T-helper 2 cell treated with Interferon-gamma antibody and Interleukin-4, amounts not matched to agents 5 μg/mL and 100 μg/mL, for 36 hours (primary cell): ENCODE measurements at regions not wholly inside any gene's neighbourhood (a gene's known extent, or its start where the extent isn't known, plus 50 kb on each side); places are given as distances from the start of the nearest gene placed in this dataset.

Source experiments
- DNase-seq: peaks from one replicate; pipeline ENCODE4 v3.0.0; 2021; ENCODE audit warnings: low spot score
- H3K27ac Mint-ChIP-seq: one replicate; pipeline ENCODE4 v1.8.0; 2021; ENCODE audit warnings: mild to moderate bottlenecking, mixed read lengths
- H3K27me3 Mint-ChIP-seq: one replicate; pipeline ENCODE4 v1.8.0; 2021; ENCODE audit warnings: low read depth, mixed read lengths
- H3K36me3 Mint-ChIP-seq: one replicate; pipeline ENCODE4 v1.8.0; 2021; ENCODE audit warnings: low read depth, mixed read lengths
- H3K4me1 Mint-ChIP-seq: one replicate; pipeline ENCODE4 v1.8.0; 2021; ENCODE audit warnings: low read depth, mixed read lengths
- H3K4me3 Mint-ChIP-seq: one replicate; pipeline ENCODE4 v1.8.0; 2022; ENCODE audit warnings: mild to moderate bottlenecking, moderate library complexity, mixed read lengths
- H3K9me3 Mint-ChIP-seq: one replicate; pipeline ENCODE4 v1.8.0; 2021; ENCODE audit warnings: mixed read lengths

- H3K9me3 Mint-ChIP-seq: peaks cover 8% of the 10 kb centered on the region
- H3K4me3 Mint-ChIP-seq: no peak overlapping the region
- no peaks in the 10 kb centered on the region for H3K4me1 Mint-ChIP-seq
- peaks cover 5% of the 10 kb centered on the region for H3K27me3 Mint-ChIP-seq
- H3K36me3 Mint-ChIP-seq: no peaks in the 10 kb centered on the region
- no peak for DNase-seq
- no peak overlapping the region for H3K27ac Mint-ChIP-seq
These were observed 128.7 kb downstream of the VAPA start for GRCh38 chr18:10042492-10042891.

GRCh38 chr18:10044054-10044453, 130.2 kb downstream of the VAPA start:
- Mint-ChIP-seq H3K4me1 (no peaks in the 10 kb centered on the region), H3K27ac (no peak overlapping the region), H3K4me3 (no peak overlapping the region), H3K27me3 (peaks cover 5% of the 10 kb centered on the region), H3K36me3 (no peaks in the 10 kb centered on the region), H3K9me3 (peaks cover 8% of the 10 kb centered on the region)
- DNase-seq: no peak

DNA sequence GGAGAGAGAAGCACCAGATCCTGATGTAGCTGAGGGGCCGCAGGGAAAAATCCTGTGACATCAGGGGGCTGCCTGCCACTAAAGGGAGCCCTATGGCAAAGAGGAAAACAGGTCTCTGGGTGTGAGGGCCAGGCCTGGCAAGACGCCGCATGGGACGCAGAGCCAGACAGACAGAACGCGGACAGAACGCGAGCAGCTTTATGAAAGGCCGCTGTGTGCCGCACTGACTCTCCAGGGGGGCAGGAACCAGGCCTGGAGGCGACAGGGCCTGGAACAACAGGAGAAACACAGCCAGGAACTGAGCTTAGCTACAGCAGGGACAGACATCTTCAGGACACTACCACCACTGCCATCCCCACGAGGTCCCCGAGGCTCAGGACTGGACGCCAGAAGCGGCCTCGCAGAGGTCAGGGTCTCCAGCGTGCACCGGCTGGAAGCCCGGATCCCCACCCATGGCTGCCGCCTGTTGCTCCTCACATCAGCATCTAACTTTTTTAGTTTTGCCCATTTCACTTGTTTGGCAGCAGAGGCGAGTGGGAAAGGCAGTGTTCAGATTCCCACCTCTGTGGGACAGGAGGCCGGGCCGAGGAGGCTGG, 131.6 kb downstream of the VAPA start:
- Mint-ChIP-seq H3K9me3 (peaks cover 8% of the 10 kb centered on the region), H3K36me3 (no peaks in the 10 kb centered on the region), H3K27ac (no peak overlapping the region), H3K4me1 (no peaks in the 10 kb centered on the region), H3K27me3 (peaks cover 5% of the 10 kb centered on the region), H3K4me3 (no peak overlapping the region)
- no peak for DNase-seq

DNA sequence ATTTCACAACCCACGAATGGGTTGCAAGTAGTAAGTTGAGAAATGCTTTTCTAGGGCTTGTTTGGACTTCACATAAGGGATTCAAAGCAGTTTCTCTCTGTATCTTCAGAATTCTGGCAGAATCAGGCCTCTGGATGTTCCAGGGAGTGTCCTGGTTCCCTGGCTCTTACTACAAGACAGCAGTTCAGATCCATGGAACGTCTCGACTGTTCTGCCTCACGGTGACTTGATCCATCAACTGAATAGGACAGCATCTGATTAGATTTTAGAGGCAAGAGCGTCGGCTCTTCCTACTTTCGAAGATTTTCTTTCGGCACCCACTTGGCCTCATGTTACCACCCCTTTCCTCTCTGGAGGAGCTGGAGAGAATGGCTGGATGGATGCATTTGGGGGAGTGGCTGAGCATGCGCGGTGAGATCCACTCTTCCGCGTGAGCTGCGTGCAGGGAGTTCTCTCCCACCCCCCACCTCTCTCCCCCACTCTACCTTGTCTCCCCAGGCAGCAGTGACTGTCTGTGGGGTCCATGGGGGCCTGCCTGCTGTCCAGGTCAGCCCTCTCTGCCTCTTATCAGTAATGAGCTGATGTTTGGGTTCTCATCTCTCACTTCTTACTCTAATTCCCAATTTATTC, 132.5 kb downstream of the VAPA start:
- H3K9me3 Mint-ChIP-seq: peaks cover 8% of the 10 kb centered on the region
- DNase-seq: no peak
- H3K27me3 Mint-ChIP-seq: peaks cover 2% of the 10 kb centered on the region
- H3K4me1 Mint-ChIP-seq: no peaks in the 10 kb centered on the region
- no peaks in the 10 kb centered on the region for H3K36me3 Mint-ChIP-seq
- H3K27ac Mint-ChIP-seq: no peak overlapping the region
- H3K4me3 Mint-ChIP-seq: no peak overlapping the region

DNA sequence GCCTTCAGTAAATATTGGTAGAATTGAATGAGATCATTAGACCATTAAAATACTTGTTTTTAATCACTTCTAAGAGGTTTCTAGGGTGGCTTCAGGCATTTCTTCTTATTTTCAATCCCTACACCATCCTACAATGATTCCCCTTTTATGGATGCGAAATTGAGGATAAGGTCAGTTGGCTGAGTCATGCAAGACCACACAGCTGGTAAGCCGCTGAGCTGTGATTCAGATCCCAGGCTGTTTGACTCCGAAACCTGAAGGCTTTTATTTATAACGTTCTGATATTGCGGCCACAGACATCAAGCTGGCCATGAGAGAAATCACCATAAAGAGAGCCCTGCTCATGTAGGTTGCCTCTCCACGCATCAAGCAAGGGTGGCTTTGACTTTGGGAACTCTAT, 133.4 kb downstream of the VAPA start:
- Mint-ChIP-seq H3K27ac (no peak overlapping the region), H3K27me3 (no peaks in the 10 kb centered on the region), H3K9me3 (peaks cover 5% of the 10 kb centered on the region), H3K4me1 (no peaks in the 10 kb centered on the region), H3K4me3 (no peak overlapping the region), H3K36me3 (no peaks in the 10 kb centered on the region)
- DNase-seq: no peak

- DNase-seq: no peak
- H3K4me3 Mint-ChIP-seq: no peak overlapping the region
- no peaks in the 10 kb centered on the region for H3K4me1 Mint-ChIP-seq
- no peaks in the 10 kb centered on the region for H3K36me3 Mint-ChIP-seq
- H3K27ac Mint-ChIP-seq: no peak overlapping the region
- no peaks in the 10 kb centered on the region for H3K27me3 Mint-ChIP-seq
- no peaks in the 10 kb centered on the region for H3K9me3 Mint-ChIP-seq
These were observed 135.9 kb downstream of the VAPA start for GRCh38 chr18:10049747-10050146.

DNA sequence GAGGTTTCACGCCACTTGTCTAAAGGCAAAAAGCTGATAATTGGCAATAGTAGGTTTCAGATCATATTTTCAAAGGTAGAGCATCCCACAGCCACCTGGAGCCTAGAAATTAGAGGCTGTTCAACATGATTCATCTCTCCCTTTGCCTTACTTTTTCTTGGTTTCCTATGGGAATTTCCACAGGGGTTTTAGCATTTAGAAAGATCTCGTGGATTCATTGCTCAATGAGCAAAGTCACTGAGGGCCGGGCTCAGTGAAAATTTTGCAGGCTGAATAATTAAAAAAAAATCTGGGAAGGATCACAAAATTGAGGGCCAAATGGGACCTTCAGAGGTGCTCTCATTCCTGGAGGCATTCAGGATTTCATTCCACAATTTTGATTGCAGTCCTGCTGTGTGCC, 137.1 kb downstream of the VAPA start:
- no peak overlapping the region for H3K27ac Mint-ChIP-seq
- no peak for DNase-seq
- no peaks in the 10 kb centered on the region for H3K27me3 Mint-ChIP-seq
- H3K4me3 Mint-ChIP-seq: no peak overlapping the region
- H3K4me1 Mint-ChIP-seq: no peaks in the 10 kb centered on the region
- no peaks in the 10 kb centered on the region for H3K36me3 Mint-ChIP-seq
- no peaks in the 10 kb centered on the region for H3K9me3 Mint-ChIP-seq

DNA sequence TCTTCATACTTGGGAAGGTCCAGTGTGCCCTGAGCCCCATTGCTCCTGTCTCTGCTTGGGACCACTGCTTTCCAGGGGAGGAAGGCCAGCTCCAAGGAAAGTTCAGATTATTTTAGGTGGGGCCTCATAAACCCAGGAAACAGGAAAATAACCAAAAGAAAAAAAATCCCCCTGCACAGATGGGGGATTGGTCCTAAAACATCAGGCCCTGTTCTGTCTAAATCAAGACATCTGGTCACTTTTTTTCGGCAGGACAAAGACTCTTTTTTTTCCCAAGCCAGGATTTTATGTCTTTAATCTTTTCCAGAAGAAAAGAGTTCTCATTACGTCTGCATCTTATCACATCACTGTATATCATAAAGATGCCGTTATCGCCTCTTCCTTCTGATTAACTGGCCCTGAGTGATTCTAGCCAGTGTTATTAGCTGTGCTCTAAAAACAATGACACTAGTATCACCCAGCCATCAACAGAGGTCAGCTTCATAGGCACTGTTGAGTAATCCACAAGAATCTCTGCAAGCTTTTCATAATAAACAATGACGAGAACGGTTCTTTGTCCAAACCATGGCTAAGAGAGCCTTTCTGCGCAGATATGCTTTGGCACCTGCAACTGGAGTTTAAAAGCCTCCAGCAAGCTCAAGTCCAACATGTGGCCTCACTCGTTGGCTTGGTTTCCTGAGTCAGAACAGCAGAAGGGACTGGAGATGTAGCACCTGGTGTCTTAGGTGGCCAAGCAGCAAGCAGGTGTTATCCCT, 138.2 kb downstream of the VAPA start:
- Mint-ChIP-seq H3K9me3 (no peaks in the 10 kb centered on the region), H3K27ac (no peak overlapping the region), H3K27me3 (no peaks in the 10 kb centered on the region), H3K4me1 (no peaks in the 10 kb centered on the region), H3K4me3 (no peak overlapping the region), H3K36me3 (no peaks in the 10 kb centered on the region)
- no peak for DNase-seq

- no peak for DNase-seq
- no peaks in the 10 kb centered on the region for H3K36me3 Mint-ChIP-seq
- H3K9me3 Mint-ChIP-seq: no peaks in the 10 kb centered on the region
- H3K27me3 Mint-ChIP-seq: no peaks in the 10 kb centered on the region
- no peak overlapping the region for H3K27ac Mint-ChIP-seq
- H3K4me1 Mint-ChIP-seq: no peaks in the 10 kb centered on the region
- H3K4me3 Mint-ChIP-seq: no peak overlapping the region
These were observed 139.1 kb downstream of the VAPA start for GRCh38 chr18:10052871-10053270.

- H3K27ac Mint-ChIP-seq: no peak overlapping the region
- H3K4me3 Mint-ChIP-seq: no peak overlapping the region
- H3K9me3 Mint-ChIP-seq: no peaks in the 10 kb centered on the region
- H3K4me1 Mint-ChIP-seq: no peaks in the 10 kb centered on the region
- H3K36me3 Mint-ChIP-seq: no peaks in the 10 kb centered on the region
- no peak for DNase-seq
- no peaks in the 10 kb centered on the region for H3K27me3 Mint-ChIP-seq
These were observed 140.0 kb downstream of the VAPA start for GRCh38 chr18:10053861-10054260.

- no peaks in the 10 kb centered on the region for H3K9me3 Mint-ChIP-seq
- no peak overlapping the region for H3K4me3 Mint-ChIP-seq
- no peak overlapping the region for H3K27ac Mint-ChIP-seq
- no peak for DNase-seq
- no peaks in the 10 kb centered on the region for H3K27me3 Mint-ChIP-seq
- H3K36me3 Mint-ChIP-seq: no peaks in the 10 kb centered on the region
- H3K4me1 Mint-ChIP-seq: no peaks in the 10 kb centered on the region
These were observed 140.6 kb downstream of the VAPA start for GRCh38 chr18:10054366-10054765.

GRCh38 chr18:10055125-10055750, 141.4 kb downstream of the VAPA start:
- DNase-seq: no peak
- Mint-ChIP-seq H3K27ac (no peak overlapping the region), H3K9me3 (no peaks in the 10 kb centered on the region), H3K4me3 (no peak overlapping the region), H3K4me1 (no peaks in the 10 kb centered on the region), H3K36me3 (no peaks in the 10 kb centered on the region), H3K27me3 (peaks cover 3% of the 10 kb centered on the region)

GRCh38 chr18:10056506-10056905, 142.7 kb downstream of the VAPA start:
- Mint-ChIP-seq H3K4me1 (no peaks in the 10 kb centered on the region), H3K9me3 (no peaks in the 10 kb centered on the region), H3K36me3 (no peaks in the 10 kb centered on the region), H3K27me3 (peaks cover 3% of the 10 kb centered on the region), H3K4me3 (no peak overlapping the region), H3K27ac (no peak overlapping the region)
- DNase-seq: no peak

DNA sequence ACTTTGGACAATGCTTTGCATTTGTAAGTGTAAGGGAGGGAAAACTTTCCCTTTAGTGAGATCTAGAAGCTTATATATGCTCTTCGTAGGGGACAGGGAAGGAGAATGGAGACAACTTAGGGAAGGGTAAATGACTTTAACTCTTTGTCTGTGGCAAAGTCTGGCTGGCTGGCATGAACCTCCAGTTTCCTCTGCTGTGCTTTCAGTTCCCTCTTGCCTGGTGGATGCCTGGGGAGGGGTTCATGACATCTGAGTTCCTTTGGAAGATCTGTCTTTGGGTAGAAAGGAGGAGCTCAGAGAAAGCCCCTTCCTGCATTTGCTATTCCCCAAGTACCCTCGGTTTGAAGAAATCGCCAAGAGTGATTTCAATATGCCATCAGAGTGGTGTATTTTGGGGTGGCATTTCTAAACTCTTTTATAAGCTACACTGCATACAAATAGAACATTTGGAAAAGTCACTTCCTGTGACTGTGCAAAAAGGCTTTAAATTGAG, 143.6 kb downstream of the VAPA start:
- Mint-ChIP-seq H3K4me3 (no peak overlapping the region), H3K9me3 (no peaks in the 10 kb centered on the region), H3K36me3 (no peaks in the 10 kb centered on the region), H3K4me1 (no peaks in the 10 kb centered on the region), H3K27ac (no peak overlapping the region), H3K27me3 (peaks cover 3% of the 10 kb centered on the region)
- DNase-seq: no peak
